Adrenal gland (tissue), 9 donors: ENCODE measurements at regions not wholly inside any gene's neighbourhood (a gene's known extent, or its start where the extent isn't known, plus 50 kb on each side); places are given as distances from the start of the nearest gene placed in this dataset.

Source experiments
- DNase-seq, 7 donors: peaks; one replicate each; pipeline ENCODE4 v3.0.0-alpha.2; 2019 to 2020
- H3K27ac ChIP-seq, 5 donors: fragments of 200-600 bp; sonication (generic) in 4 of 5; 1 replicate in 3 of 5; 2 replicates in 2 of 5; pipeline versions ENCODE4 v1.5.1 to v1.8.0; 2016 to 2020; ENCODE audit warnings: mild to moderate bottlenecking in 1 of 5
- H3K27me3 ChIP-seq: fragments of 200-600 bp; 2 replicates; pipeline ENCODE4 v1.8.0; 2021
- H3K36me3 ChIP-seq, 2 donors: fragments of 200-600 bp; replicated peaks in 1 of 2; 1 replicate in 1 of 2; 2 replicates in 1 of 2; pipeline versions ENCODE4 v1.5.1 to v1.8.0; 2018 to 2022
- H3K4me1 ChIP-seq, 2 donors: fragments of 200-600 bp; replicated peaks in 1 of 2; 1 replicate in 1 of 2; 2 replicates in 1 of 2; pipeline versions ENCODE4 v1.5.1 to v1.8.0; 2018 to 2021
- H3K4me3 ChIP-seq, 4 donors: fragments of 200-600 bp; sonication (generic) in 3 of 4; one replicate each; pipeline ENCODE4 v1.5.1; 2016 to 2018
- H3K9me3 ChIP-seq, 3 donors: fragments of 200-600 bp; sonication (generic) in 1 of 3; replicated peaks in 1 of 3; 1 replicate in 2 of 3; 2 replicates in 1 of 3; pipeline versions ENCODE4 v1.5.1 to v1.8.0; 2016 to 2021
- CTCF ChIP-seq, 6 experiments: fragments of 450-650 bp in 4 of 6; fragments of 200-600 bp in 2 of 6; sonication (generic) in 1 of 6; IDR thresholded peaks; 1 replicate in 5 of 6; 2 replicates in 1 of 6; pipeline versions ENCODE4 v1.5.1 to v1.8.0; 2016 to 2021; ENCODE audit warnings: antibody characterized with exemption in 6 of 6, mild to moderate bottlenecking in 2 of 6, moderate library complexity in 1 of 6
- POLR2A ChIP-seq, 2 donors: fragments of 450-650 bp; IDR thresholded peaks; one replicate each; pipeline ENCODE4 v1.6.1; 2017; ENCODE audit warnings: antibody characterized with exemption in 2 of 2, mild to moderate bottlenecking in 2 of 2, moderate library complexity in 1 of 2
- WGBS, 4 donors: extraction: QIAGEN DNeasy Blood & Tissue Kit in 2 of 4; methylation state at CpG; one replicate each; pipeline versions ENCODE4 v1.1.5 to v1.1.7; 2013 to 2017; 5-methylcytosine and 5-hydroxymethylcytosine counted together
- intact Hi-C, 2 donors: fragments of 100-400 bp; cut with DNase I; formaldehyde crosslinking; loops; one replicate each; pipeline versions ENCODE4 v1.14.1 to v1.15.0; 2022 to 2023
- donor health status: healthy with polysubstance abuse.
- donor health status: Bipolar disorder and iron deficiency.
- donor health status: DM: yes; HTN: yes; CAD: no.
- donor health status: DM: no; HTN: no; CAD: no.
- donor health status: DM: no; HTN: no; CAD: no.

DNA sequence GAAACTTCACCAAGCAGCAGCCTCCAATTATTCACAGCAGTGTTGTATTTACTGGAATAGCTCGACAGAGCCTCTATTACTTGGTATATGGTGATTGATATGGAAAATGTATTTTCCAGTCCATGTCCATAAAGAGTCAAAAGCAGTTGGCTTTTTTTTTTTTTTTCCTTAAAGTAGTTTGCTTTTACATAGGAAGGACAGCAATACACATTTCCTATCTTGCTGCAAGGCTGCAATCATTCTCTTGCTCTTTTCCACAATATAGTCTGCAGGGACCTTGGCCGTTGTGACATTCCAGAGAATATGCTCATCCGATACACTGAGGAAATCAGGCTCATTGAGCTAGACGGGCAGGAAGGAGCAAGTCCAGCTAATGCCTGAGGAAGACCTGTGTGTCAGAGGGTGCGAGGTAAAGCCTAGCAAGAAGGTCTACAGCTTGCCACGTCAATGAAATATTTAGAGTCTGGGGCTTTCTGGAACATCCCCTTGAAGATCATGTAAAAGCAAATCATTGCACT is 131.1 kb downstream of the ENGASE start:
- Histone ChIP-seq H3K27me3 (peaks cover 10% of the 10 kb centered on the region), H3K36me3 (no peaks in the 10 kb centered on the region), H3K4me1 (no peaks in the 10 kb centered on the region), H3K4me3 (no peak overlapping the region), H3K27ac (no peak overlapping the region), H3K9me3 (no peaks in the 10 kb centered on the region)
- TF ChIP-seq POLR2A (IDR thresholded peaks at IDR 0.05) (no peak), CTCF (IDR thresholded peaks at IDR 0.05) (no peak)
- no peak for DNase-seq
- intact Hi-C loops: no loop called here
- 43 to 61% (median 53%) methylated on average over 6 of the region's 6 CpGs for WGBS, 4 donors

DNA sequence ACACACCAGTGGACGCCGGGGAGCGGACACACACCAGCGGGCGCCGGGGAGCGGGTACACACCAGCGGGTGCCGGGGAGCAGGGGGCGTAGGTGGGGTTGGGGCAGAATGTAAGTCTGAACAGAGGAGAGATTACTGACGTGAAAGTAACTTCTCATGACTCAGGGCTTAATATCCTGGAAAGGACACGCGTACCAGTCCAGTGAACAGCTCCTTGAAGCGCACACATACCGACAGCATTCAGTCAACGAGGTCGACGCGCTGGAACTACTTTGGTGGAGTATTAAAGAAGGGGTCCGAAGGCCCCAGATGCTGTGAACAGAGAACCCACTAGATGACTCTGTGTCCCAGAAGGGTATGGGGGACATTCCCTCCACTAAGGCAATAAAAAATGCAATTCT is 129.6 kb downstream of the ENGASE start:
- TF ChIP-seq CTCF (IDR thresholded peaks at IDR 0.05): no peak
- TF ChIP-seq POLR2A (IDR thresholded peaks at IDR 0.05): no peak
- Histone ChIP-seq H3K4me3 (no peak overlapping the region), H3K9me3 (no peaks in the 10 kb centered on the region), H3K4me1 (no peaks in the 10 kb centered on the region), H3K27me3 (peaks cover 15% of the 10 kb centered on the region), H3K27ac (no peak overlapping the region), H3K36me3 (no peaks in the 10 kb centered on the region)
- intact Hi-C loops: no loop called here
- DNase-seq: no peak
- 89 to 93% (median 93%) methylated on average over 15 to 20 of the region's 20 CpGs for WGBS, 4 donors

- H3K27me3 ChIP-seq: peaks cover 21% of the 10 kb centered on the region
- H3K4me3 ChIP-seq: no peak overlapping the region
- TF ChIP-seq POLR2A (IDR thresholded peaks at IDR 0.05) (no peak), CTCF (IDR thresholded peaks at IDR 0.05) (no peak)
- WGBS, 4 donors: 77 to 89% (median 81%) methylated on average over 5 of the region's 5 CpGs
- DNase-seq: no peak
- intact Hi-C loops: no loop called here
- H3K36me3 ChIP-seq: no peaks in the 10 kb centered on the region
- no peak overlapping the region for H3K27ac ChIP-seq
- no peaks in the 10 kb centered on the region for H3K4me1 ChIP-seq
- H3K9me3 ChIP-seq: no peaks in the 10 kb centered on the region
Measured at GRCh38 chr17:79203657-79204056, 129.0 kb downstream of the ENGASE start.

DNA sequence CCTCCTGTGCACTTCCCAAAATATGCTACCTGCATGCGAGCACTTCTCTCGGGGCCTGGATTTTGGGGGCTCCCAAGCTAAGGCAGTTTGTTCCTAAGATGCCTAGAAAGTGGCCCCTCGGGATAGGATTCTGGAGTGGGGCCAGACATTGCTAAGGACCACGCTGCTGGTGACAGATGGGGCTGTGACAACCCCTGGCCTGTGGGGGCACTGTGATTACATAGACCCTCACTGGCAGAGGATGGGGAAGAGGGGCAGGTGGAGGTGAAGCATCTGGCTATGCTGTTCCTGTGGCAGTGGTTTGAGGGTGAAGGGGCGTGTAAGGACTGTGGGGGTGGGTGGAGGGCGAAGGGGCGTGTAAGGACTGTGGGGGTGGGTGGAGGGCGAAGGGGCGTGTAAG is 128.4 kb downstream of the ENGASE start:
- Histone ChIP-seq H3K4me1 (no peaks in the 10 kb centered on the region), H3K9me3 (no peaks in the 10 kb centered on the region), H3K4me3 (no peak overlapping the region), H3K36me3 (no peaks in the 10 kb centered on the region), H3K27me3 (peaks cover 22% of the 10 kb centered on the region), H3K27ac (no peak overlapping the region)
- 40 to 73% (median 71%) methylated on average over 2 to 7 of the region's 9 CpGs; no CpG with 5 or more reads in 1 of the 4 donors for WGBS, 4 donors
- intact Hi-C loops: no loop called here
- TF ChIP-seq CTCF (IDR thresholded peaks at IDR 0.05) (no peak), POLR2A (IDR thresholded peaks at IDR 0.05) (no peak)
- DNase-seq: no peak
